ENCODE measurements at regions not wholly inside any gene's neighbourhood (a gene's known extent, or its start where the extent isn't known, plus 50 kb on each side); places are given as distances from the start of the nearest gene placed in this dataset.
"Not testable (repeated sequence)": the region's sequence is repeated elsewhere in the genome, so short reads cannot be mapped to it uniquely, and the experiment has no call there.

DNA sequence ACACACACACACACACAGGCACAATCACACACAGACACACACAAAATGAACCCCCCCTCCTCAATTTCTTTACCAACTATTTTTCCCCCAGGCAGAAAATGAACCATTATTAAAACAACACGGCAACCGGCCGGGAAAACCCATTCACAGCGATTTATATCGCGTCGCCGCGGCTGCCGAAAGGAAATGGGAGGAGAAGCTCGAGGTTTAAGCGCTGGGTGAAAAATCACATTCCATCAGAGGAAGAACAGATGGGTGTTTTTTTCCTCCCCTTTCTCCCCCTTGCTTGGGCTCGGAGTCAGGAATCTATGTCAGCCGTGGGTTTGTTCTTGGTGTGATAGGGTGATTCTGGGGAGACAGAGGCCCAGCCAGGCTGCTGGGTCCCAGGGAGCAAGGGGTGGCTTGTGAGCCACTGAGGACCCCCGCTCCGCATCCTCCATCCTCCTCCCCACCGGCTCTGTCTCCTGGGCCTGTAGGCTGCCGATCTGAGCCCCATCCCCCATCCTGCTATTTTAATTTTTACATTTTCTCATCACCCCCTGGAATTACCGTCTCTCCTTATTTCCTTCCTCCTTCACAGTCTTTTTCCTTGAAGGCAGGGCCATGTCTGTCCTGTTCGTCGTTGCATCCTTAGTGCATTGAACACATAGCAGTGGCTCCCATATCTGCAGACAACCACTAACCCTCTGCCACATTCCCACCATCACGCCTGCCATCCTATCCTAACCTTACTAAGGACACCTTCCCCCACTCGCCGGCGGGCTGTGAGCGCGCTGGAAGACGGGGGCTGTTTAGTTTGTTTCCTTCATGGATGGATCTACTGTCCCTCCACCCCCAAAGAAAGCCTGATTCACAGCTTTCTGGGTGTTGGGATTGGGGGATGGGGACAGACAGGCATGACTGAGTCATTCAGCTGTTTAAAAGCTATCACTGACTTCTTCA is 137.7 kb downstream of the CRLF3 start:
- H3K4me3 Mint-ChIP-seq: peak overlapping the region in 1 of 2 donors; percentile 13
- not testable (repeated sequence) for DNase-seq; ATAC-seq (replicated peaks in 1 of 2); H3K27ac Mint-ChIP-seq; H3K36me3 Mint-ChIP-seq (ENCODE audit: insufficient read depth in 2 of 2); H3K9me3 Mint-ChIP-seq
- H3K27me3 Mint-ChIP-seq (ENCODE audit: low read depth): peaks cover 27% of the 10 kb centered on the region
- H3K4me1 Mint-ChIP-seq (ENCODE audit: low read depth): peaks cover 12% of the 10 kb centered on the region

DNA sequence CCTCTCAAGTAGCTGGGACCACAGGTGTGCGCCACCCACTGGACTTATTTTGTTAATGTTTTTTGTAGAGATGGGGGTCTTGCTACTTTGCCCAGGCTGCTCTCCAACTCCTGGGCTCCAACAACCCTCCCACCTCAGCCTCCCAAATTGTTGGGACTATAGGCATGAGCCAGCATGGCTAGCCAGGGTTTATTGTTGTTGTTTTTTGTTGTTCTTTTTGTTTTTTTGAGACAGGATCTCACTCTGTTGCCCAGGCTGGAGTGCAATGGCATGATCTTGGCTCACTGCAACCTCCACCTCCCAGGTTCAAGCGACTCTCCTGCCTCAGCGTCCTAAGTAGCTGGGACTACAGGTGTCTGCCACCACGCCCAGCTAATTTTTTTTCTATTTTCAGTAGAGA is 142.2 kb downstream of the CRLF3 start:
- not testable (repeated sequence) for H3K36me3 Mint-ChIP-seq (ENCODE audit: insufficient read depth in 2 of 2); ATAC-seq (replicated peaks in 1 of 2); H3K9me3 Mint-ChIP-seq; H3K27ac Mint-ChIP-seq; H3K4me3 Mint-ChIP-seq; DNase-seq
- Mint-ChIP-seq H3K4me1 (ENCODE audit: low read depth) (peaks cover 11% of the 10 kb centered on the region), H3K27me3 (ENCODE audit: low read depth) (peaks cover 26% of the 10 kb centered on the region)

- H3K36me3 Mint-ChIP-seq (ENCODE audit: insufficient read depth in 2 of 2); H3K27ac Mint-ChIP-seq; ATAC-seq (replicated peaks in 1 of 2); H3K4me3 Mint-ChIP-seq; H3K9me3 Mint-ChIP-seq; DNase-seq; H3K4me1 Mint-ChIP-seq (ENCODE audit: low read depth): not testable (repeated sequence)
- H3K27me3 Mint-ChIP-seq (ENCODE audit: low read depth): peaks cover 11% of the 10 kb centered on the region
Measured at GRCh38 chr17:30680681-30681080, 143.8 kb downstream of the CRLF3 start.

DNA sequence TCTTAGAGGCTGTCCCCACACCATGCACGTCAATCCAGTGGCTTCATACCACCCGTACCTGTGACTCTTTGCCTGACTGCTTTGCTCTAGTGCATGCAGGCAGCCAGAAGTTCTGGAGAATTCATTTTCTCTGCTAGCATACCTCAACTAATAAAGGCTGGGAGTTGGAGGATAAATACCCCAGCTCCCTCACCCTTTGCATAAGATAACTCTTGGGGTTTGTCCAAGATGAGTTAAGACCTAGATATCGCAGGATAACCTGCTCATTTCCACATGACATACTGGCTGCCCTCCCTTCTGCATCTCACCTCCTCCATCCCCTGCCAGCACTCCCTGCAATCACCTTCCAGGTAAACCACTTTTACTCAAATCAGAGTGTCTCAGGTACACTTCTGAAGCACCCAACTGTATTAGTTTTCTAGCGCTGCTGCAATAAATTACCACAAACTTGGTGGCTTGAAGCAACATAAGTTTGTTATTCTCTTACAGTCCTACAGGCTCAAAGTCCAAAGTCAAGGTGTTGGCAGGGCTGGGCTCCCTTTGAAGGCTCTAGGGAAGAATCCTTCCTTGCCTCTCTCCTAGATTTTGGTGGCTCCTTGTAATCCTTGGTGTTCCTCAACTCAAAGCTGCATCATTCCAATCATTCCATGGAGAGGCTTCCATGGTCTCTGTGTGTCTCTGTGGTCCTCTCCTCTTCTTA is 146.8 kb downstream of the CRLF3 start:
- Mint-ChIP-seq H3K4me3 (no peak overlapping the region), H3K36me3 (ENCODE audit: insufficient read depth in 2 of 2) (peaks cover 0 to 2% of the 10 kb centered on the region in 2 donors), H3K9me3 (peaks cover 0 to 3% of the 10 kb centered on the region in 2 donors), H3K4me1 (ENCODE audit: low read depth) (no peaks in the 10 kb centered on the region), H3K27ac (no peak overlapping the region), H3K27me3 (ENCODE audit: low read depth) (no peaks in the 10 kb centered on the region)
- DNase-seq: no peak
- no peak for ATAC-seq (replicated peaks in 1 of 2)

DNA sequence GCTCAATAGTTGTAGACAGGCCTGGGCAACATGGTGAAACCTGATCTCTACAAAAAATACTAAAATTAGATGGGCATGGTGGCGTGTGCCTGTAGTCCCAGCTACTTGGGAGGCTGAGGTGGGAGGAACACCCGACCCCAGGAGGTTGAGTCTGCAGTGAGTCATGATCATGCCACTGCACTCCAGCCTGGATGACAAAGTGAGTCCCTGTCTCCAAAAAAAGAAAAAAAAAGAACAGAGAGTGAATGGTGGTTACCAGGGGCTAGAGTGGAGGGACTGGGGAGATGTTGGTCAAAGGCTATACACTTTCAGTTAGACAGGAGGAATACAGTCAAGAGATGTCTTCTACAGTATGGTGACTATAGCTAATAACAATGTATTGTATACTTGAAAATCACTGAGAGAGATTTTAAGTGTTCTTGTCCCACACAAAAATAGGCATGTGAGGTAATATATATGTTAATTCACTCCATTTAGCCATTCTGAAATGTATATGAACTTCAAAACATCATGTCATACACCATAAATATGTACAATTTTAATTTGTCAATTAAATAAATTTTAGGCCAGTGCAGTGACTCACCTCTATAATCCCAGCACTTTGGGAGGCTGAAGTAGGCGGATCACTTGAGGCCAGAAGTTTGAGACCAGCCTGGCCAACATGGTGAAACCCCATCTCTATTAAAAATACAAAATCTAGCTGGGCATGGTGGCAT is 148.6 kb downstream of the CRLF3 start:
- not testable (repeated sequence) for H3K9me3 Mint-ChIP-seq; H3K36me3 Mint-ChIP-seq (ENCODE audit: insufficient read depth in 2 of 2); H3K27ac Mint-ChIP-seq; H3K4me3 Mint-ChIP-seq; ATAC-seq (replicated peaks in 1 of 2); H3K27me3 Mint-ChIP-seq (ENCODE audit: low read depth); DNase-seq; H3K4me1 Mint-ChIP-seq (ENCODE audit: low read depth)

DNA sequence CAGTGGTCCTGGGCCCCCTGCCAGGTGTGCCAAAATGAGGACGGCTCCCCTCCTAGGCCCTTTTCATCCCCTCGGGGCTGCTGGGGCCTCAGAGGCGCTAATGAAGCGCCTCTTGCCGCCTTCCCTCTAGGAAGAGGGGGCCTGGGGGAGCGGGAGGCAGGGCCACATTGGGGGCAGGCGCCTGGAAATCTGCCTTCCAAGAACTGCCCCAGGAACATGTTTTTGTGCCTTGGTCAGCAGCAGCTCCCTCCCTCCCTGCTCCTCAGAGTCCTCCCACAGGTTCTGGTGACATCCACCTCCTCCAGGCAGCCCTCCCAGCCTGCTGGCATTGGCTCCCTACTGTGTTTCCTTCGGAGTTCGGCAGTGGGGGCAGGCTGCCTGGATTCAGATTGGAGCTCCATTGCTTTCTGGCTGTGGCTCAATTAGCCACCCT is 155.3 kb downstream of the CRLF3 start:
- not testable (repeated sequence) for H3K4me1 Mint-ChIP-seq (ENCODE audit: low read depth); DNase-seq; H3K36me3 Mint-ChIP-seq (ENCODE audit: insufficient read depth in 2 of 2); H3K4me3 Mint-ChIP-seq; H3K27ac Mint-ChIP-seq; H3K27me3 Mint-ChIP-seq (ENCODE audit: low read depth); H3K9me3 Mint-ChIP-seq; ATAC-seq (replicated peaks in 1 of 2)

GRCh38 chr17:30668360-30669181 is 155.9 kb downstream of the CRLF3 start:
- peak overlapping the region in 1 of 2 donors; percentile 39 for H3K4me3 Mint-ChIP-seq
- not testable (repeated sequence) for H3K27me3 Mint-ChIP-seq (ENCODE audit: low read depth); H3K36me3 Mint-ChIP-seq (ENCODE audit: insufficient read depth in 2 of 2); H3K9me3 Mint-ChIP-seq; DNase-seq; H3K4me1 Mint-ChIP-seq (ENCODE audit: low read depth); H3K27ac Mint-ChIP-seq
- ATAC-seq (replicated peaks in 1 of 2): peak; percentile 36 to 43

DNA sequence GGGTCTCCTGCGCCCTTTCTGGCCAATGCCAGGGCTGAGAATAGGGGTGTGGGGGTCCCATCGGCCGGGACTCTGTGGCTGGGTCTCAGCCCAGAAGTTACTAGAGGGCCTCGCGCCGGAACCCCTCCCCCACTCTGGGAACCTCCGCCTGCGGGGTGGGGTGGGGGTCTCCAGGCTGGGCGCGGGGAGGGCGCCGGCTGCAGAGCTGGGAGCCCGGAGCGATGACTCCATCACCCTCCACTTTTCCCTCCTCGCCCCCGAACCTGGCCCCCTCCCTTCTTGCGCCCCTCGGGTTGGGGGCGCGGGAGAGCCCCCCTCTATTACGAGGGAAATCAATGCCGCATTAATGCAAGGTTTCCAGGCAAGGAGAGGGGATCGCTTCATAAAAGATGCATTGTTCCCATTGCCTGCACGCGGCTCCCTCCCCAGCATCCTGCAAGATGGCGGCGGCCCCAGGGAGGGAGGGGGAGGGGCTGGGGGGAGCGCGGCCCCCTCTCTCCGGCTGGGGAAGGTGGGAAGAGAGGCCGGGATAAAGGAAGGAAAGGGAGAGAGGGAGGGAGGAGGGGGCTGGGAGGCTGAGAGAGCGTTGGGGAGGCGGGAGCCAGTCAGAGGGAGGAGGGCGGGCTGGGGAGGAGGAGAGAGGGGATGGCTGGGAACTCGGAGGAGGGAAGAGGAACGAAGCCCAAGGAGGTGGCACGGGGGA is 156.7 kb downstream of the CRLF3 start:
- H3K27ac Mint-ChIP-seq; H3K27me3 Mint-ChIP-seq (ENCODE audit: low read depth); DNase-seq; H3K4me1 Mint-ChIP-seq (ENCODE audit: low read depth); H3K9me3 Mint-ChIP-seq; H3K36me3 Mint-ChIP-seq (ENCODE audit: insufficient read depth in 2 of 2): not testable (repeated sequence)
- H3K4me3 Mint-ChIP-seq: peak overlapping the region in 1 of 2 donors; percentile 43
- peak in 1 of 2 donors; percentile 65 for ATAC-seq (replicated peaks in 1 of 2)

DNA sequence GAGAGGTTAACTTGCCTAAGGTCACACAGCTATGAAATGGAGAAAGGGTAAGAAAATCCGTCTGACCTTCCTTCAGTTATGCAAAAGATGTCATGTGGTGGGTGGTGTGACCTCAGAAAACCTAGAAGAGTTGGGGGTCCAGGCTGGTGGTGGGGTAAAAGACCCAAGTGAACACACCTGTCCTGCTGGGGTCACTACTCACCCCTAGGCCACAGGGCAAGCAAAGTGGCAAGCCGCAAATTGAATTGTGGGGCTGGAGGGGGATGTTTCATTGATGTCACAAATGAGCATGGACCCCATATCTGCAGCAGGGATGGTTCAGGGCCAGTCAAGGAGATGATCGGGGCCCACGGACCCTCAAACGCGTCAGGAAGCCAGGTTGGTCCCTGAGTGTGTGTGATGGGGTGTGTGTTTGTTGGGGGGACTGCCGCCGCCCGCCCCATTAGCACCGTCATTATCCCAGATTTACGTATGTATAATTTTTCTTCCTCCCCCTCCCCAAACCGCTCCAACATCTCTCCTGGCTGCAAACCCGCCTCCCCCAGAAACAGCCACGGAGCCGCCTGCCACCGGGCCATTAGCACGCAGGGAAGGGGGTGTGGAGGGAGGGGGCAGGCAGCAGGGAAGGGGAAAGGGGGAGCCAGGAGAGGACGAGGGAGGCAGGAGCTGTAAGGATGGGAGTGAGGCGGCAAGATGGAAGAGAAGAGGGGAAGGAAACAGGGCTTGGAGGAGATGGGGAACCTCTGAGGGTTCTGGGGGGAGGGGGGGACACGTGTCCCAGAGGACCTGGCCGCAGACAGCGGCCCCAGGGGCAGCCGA is 157.4 kb downstream of the CRLF3 start:
- H3K27me3 Mint-ChIP-seq (ENCODE audit: low read depth); H3K4me1 Mint-ChIP-seq (ENCODE audit: low read depth); H3K36me3 Mint-ChIP-seq (ENCODE audit: insufficient read depth in 2 of 2); H3K27ac Mint-ChIP-seq; H3K9me3 Mint-ChIP-seq; DNase-seq: not testable (repeated sequence)
- H3K4me3 Mint-ChIP-seq: peak overlapping the region in 1 of 2 donors; percentile 43
- ATAC-seq (replicated peaks in 1 of 2): peak in 1 of 2 donors; percentile 7

DNA sequence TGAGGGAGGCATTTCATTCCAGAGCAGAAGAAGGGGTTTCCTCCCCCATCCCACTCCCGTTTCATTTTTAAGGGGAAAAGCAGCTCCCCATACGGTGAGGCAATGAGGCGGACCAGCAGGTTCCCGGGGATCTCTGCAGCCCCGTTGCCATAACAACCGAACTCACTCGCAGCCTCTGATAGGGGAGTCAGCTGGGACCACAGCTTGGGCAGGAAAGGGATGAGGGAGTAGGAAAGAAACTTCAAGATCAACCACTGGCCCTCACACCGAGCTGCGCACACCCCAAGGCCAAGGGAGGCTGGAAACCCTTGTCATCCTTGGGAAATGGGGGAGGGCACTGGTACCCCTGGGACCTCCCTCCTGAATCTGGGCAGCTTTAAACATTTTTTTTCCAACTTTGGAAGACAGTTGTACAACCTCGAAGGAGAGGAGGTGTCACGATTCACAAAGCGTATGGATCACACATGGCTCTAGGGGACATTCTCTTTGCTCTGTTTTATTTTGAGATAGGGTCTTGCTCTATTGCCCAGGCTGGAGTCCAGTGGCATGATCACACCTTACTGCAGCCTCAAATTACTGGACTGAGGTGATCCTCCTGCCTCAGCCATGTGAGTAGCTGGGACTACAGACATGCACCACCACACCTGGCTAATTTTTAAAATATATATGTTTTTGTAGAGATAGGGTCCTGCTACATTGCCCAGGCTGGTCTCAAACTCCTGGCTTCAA is 160.6 kb downstream of the CRLF3 start:
- H3K27ac Mint-ChIP-seq; DNase-seq; ATAC-seq (replicated peaks in 1 of 2); H3K36me3 Mint-ChIP-seq (ENCODE audit: insufficient read depth in 2 of 2); H3K27me3 Mint-ChIP-seq (ENCODE audit: low read depth); H3K9me3 Mint-ChIP-seq; H3K4me1 Mint-ChIP-seq (ENCODE audit: low read depth); H3K4me3 Mint-ChIP-seq: not testable (repeated sequence)

- not testable (repeated sequence) for H3K4me3 Mint-ChIP-seq; H3K4me1 Mint-ChIP-seq (ENCODE audit: low read depth); H3K27ac Mint-ChIP-seq; ATAC-seq (replicated peaks in 1 of 2); H3K27me3 Mint-ChIP-seq (ENCODE audit: low read depth); DNase-seq; H3K9me3 Mint-ChIP-seq; H3K36me3 Mint-ChIP-seq (ENCODE audit: insufficient read depth in 2 of 2)
Measured at GRCh38 chr17:30657148-30657547, 167.3 kb downstream of the CRLF3 start.

All from activated T-cell treated with anti-CD3 and anti-CD28 coated beads, Interleukin-2, amount 50 U/mL, for 72 hours (primary cell).